ENCODE measurements at regions not wholly inside any gene's neighbourhood (a gene's known extent, or its start where the extent isn't known, plus 50 kb on each side); places are given as distances from the start of the nearest gene placed in this dataset.

GRCh38 chr11:112785719-112786118, 175.5 kb upstream of the NCAM1 start:
- no peak for DNase-seq (ENCODE audit: low read depth)

GRCh38 chr11:112786196-112786595, 175.0 kb upstream of the NCAM1 start:
- TF ChIP-seq, protein P1, sequence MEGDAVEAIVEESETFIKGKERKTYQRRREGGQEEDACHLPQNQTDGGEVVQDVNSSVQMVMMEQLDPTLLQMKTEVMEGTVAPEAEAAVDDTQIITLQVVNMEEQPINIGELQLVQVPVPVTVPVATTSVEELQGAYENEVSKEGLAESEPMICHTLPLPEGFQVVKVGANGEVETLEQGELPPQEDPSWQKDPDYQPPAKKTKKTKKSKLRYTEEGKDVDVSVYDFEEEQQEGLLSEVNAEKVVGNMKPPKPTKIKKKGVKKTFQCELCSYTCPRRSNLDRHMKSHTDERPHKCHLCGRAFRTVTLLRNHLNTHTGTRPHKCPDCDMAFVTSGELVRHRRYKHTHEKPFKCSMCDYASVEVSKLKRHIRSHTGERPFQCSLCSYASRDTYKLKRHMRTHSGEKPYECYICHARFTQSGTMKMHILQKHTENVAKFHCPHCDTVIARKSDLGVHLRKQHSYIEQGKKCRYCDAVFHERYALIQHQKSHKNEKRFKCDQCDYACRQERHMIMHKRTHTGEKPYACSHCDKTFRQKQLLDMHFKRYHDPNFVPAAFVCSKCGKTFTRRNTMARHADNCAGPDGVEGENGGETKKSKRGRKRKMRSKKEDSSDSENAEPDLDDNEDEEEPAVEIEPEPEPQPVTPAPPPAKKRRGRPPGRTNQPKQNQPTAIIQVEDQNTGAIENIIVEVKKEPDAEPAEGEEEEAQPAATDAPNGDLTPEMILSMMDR (IDR thresholded peaks at IDR 0.05; ENCODE audit: insufficient read depth, low read depth, low read length), result no peak
- no peak overlapping the region for H3K4me3 ChIP-seq (ENCODE audit: low read depth, low read length)
- no peak for DNase-seq (ENCODE audit: low read depth)

More at GRCh38 chr11:112785719-112786118, 175.5 kb upstream of the NCAM1 start:
- H3K4me3 ChIP-seq (ENCODE audit: low read depth, low read length), result no peak overlapping the region
- TF ChIP-seq, protein P1 (IDR thresholded peaks at IDR 0.05; ENCODE audit: insufficient read depth, low read depth, low read length), result no peak

DNA sequence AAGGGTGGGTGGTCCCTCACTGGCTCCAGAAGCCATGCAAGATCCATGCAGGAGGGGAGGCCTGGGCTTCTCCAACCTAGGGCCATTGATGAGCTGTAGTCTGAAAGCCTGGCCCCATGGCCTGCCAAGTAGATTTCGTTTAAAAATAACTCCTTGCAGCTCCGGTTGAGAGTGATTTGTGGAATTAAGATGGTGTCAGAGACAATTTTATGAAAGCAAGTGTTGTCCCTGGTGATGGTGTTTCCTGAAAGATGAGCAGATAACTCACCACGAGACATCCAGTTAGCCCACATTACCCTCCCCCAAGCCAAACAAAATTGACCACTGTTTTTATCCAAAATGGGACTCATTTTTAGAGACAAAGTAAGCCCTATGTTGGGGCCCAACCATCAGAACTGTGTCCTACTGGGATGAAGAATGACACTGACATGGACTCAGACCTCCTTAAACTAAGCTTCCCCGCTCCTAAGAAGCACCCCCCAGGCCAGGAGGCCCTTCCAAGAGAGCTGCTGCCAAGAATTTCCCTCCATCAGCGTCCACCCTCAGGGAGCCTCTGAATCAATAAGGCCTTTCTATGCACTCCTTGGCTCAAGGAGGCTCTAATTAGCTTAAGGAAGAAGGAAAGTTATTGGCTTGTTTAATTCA, 174.2 kb upstream of the NCAM1 start:
- H3K4me3 ChIP-seq (ENCODE audit: low read depth, low read length), result no peak overlapping the region
- DNase-seq (ENCODE audit: low read depth), result no peak
- TF ChIP-seq, protein P1 (IDR thresholded peaks at IDR 0.05; ENCODE audit: insufficient read depth, low read depth, low read length), result no peak

DNA sequence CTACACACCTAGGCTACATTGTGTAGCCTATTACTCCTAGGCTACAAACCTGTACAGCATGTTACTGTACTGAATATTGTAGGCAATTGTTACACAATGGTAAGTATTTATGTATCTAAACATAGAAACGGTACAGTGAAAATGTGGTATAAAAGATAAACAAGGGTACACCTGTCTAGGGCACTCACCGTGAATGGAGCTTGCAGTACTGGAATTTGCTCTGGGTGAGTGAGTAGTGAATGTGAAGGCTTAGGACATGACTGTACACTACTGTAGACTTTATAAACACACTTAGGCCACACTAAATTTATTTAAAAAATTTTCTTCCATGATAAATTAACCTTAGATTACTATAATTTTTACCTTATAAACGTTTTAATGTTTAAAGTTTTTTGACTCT, 171.7 kb upstream of the NCAM1 start:
- TF ChIP-seq, protein P1 (IDR thresholded peaks at IDR 0.05; ENCODE audit: insufficient read depth, low read depth, low read length), result no peak
- no peak for DNase-seq (ENCODE audit: low read depth)
- no peak overlapping the region for H3K4me3 ChIP-seq (ENCODE audit: low read depth, low read length)

DNA sequence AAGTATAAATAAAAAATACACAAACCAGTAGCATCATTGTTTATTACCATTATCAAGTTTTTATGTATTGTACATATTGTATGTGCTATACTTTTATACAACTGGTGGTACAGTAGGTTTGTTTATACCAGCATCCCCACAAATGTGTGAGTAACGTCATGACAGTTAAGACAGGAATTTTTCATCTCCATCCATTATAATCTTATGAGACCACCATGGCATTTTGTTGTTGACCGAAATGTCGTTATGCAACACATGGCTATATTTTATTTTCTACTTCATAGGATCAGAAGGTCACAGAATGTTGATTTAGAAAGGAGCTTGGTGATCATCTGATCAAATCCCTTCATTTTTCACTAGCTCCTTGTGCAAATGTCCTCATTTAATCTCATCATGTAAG, 170.9 kb upstream of the NCAM1 start:
- no peak overlapping the region for H3K4me3 ChIP-seq (ENCODE audit: low read depth, low read length)
- DNase-seq (ENCODE audit: low read depth), result no peak
- TF ChIP-seq, protein P1 (IDR thresholded peaks at IDR 0.05; ENCODE audit: insufficient read depth, low read depth, low read length), result no peak

DNA sequence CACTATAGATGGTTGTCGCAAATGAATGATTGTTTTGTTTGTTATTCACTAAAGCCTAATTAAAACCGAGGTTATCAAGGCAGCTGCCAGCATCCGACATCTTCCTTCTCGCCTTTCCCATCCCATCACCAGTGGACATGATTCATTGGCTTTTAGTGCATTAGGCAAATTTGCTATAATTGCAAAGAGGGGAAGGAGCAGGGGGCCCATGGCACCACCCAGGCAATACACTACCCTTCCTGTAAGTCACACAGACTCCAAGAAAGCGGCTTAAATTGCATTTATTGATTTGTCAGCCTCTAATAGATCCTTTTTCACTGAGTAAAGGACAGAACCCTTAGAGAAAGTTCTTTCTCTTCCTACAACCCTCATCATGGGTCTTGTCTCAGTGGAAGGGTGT, 169.2 kb upstream of the NCAM1 start:
- DNase-seq (ENCODE audit: low read depth), result no peak
- no peak overlapping the region for H3K4me3 ChIP-seq (ENCODE audit: low read depth, low read length)
- TF ChIP-seq, protein P1 (IDR thresholded peaks at IDR 0.05; ENCODE audit: insufficient read depth, low read depth, low read length), result no peak

DNA sequence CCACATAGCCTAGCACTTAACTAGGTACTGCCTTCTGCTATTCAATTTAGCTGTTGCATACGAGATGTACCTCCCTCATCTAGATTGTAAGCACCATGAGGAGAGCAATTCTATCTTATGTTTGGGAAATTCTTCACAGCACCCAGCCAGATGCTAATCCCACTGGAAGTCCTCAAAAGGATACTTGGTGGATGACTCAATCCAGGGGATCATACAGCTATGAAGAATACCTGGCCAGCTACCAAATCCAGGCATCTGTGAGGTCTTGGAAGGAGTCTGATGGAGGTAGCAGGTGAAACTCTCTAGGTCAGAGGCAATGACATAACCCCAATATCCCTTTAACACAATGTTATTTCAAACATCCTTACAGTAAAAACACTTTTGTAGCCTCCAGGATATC, 167.8 kb upstream of the NCAM1 start:
- no peak for DNase-seq (ENCODE audit: low read depth)
- TF ChIP-seq, protein P1 (IDR thresholded peaks at IDR 0.05; ENCODE audit: insufficient read depth, low read depth, low read length), result no peak
- H3K4me3 ChIP-seq (ENCODE audit: low read depth, low read length), result no peak overlapping the region
